GM12878 (cell line): ENCODE measurements at regions not wholly inside any gene's neighbourhood (a gene's known extent, or its start where the extent isn't known, plus 50 kb on each side); places are given as distances from the start of the nearest gene placed in this dataset.

ENCODE experiments used
- ATAC-seq: fragments of 200-7000 bp; cut with Tn5 transposase; 3 replicates; pipeline ENCODE4 v1.9.1; 2020; ENCODE audit warnings: mild to moderate bottlenecking, moderate library complexity
- BruUV-seq: library from RNA; stranded (reverse); fragments of 400-500 nt; replicated peaks from 2 replicates; lab custom pipeline; 2021; lab: Mats Ljungman, UMichigan
- CTCF ChIA-PET: fragments of 300-600 bp; sonication (Branson Sonifier 250); formaldehyde crosslinking; extraction: SDS; loops from one replicate; lab custom pipeline; 2021; ENCODE audit warnings: inconsistent platforms; lab: Yijun Ruan, JAX
- POLR2A ChIA-PET: fragments of 350-600 bp; formaldehyde crosslinking; extraction: SDS; loops from one replicate; lab custom pipeline; 2021; ENCODE audit warnings: inconsistent platforms; lab: Charles Lee
- RAD21 ChIA-PET: fragments of 300-600 bp; sonication (Branson Sonifier 250); formaldehyde crosslinking; loops from one replicate; lab custom pipeline; 2023; ENCODE audit warnings: antibody characterized with exemption; ENCODE audit not compliant: unreplicated experiment; lab: Charles Lee
- SMC1A ChIA-PET: fragments of 300-600 bp; sonication (Branson Sonifier 250); formaldehyde crosslinking; loops from one replicate; lab custom pipeline; 2023; ENCODE audit not compliant: unreplicated experiment, uncharacterized antibody; lab: Charles Lee
- DNase-seq: peaks from one replicate; pipeline ENCODE4 v3.0.0-alpha.2; 2011; ENCODE audit warnings: low read depth, low spot score
- FAIRE-seq: peaks from 3 replicates; lab custom pipeline; 2011; peaks lifted over from hg19 to GRCh38; lab: Jason Lieb, UNC
- H2AFZ ChIP-seq: 2 replicates; pipeline ENCODE4 v1.6.0; 2011; ENCODE audit warnings: low read depth, low read length, control low read depth; ENCODE audit not compliant: control insufficient read depth
- H3K27ac ChIP-seq: 2 replicates; pipeline ENCODE4 v1.5.1; 2011; ENCODE audit warnings: control low read depth; ENCODE audit not compliant: control insufficient read depth, insufficient read depth
- H3K27me3 ChIP-seq, 2 experiments: replicated peaks in 1 of 2; 2 replicates each; pipeline versions ENCODE4 v1.6.0 to v1.6.1; 2011; ENCODE audit warnings: low read length in 1 of 2; ENCODE audit not compliant: control insufficient read depth in 2 of 2, insufficient read depth in 2 of 2
- H3K36me3 ChIP-seq, 2 experiments: 2 replicates each; pipeline ENCODE4 v1.5.1; 2011; ENCODE audit warnings: low read length in 1 of 2; ENCODE audit not compliant: control insufficient read depth in 2 of 2, insufficient read depth in 2 of 2
- H3K4me1 ChIP-seq: 2 replicates; pipeline ENCODE4 v1.6.1; 2011; ENCODE audit warnings: mild to moderate bottlenecking, low read length, moderate library complexity, mixed read lengths; ENCODE audit not compliant: control insufficient read depth, insufficient read depth
- H3K4me2 ChIP-seq: 2 replicates; pipeline ENCODE4 v1.6.0; 2011; ENCODE audit warnings: control low read depth; ENCODE audit not compliant: control insufficient read depth, insufficient read depth
- H3K4me3 ChIP-seq: fragments of 200-600 bp; sonication (generic); 2 replicates; pipeline ENCODE4 v1.5.1; 2016
- H3K79me2 ChIP-seq: 2 replicates; pipeline ENCODE4 v1.6.0; 2011; ENCODE audit warnings: low read length; ENCODE audit not compliant: control insufficient read depth, insufficient read depth
- H3K9ac ChIP-seq: 2 replicates; pipeline ENCODE4 v1.8.0; 2011; ENCODE audit warnings: low read length, control low read depth, mixed read lengths; ENCODE audit not compliant: control insufficient read depth, insufficient read depth
- H3K9me3 ChIP-seq: replicated peaks from 3 replicates; pipeline ENCODE4 v1.5.1; 2011; ENCODE audit warnings: mild to moderate bottlenecking, low read length; ENCODE audit not compliant: control insufficient read depth, insufficient read depth
- H4K20me1 ChIP-seq: 2 replicates; pipeline ENCODE4 v1.6.0; 2011; ENCODE audit not compliant: control insufficient read depth, insufficient read depth
- CEBPB ChIP-seq, 2 experiments: fragments of 150-350 bp in 1 of 2; IDR thresholded peaks; 2 replicates each; pipeline ENCODE4 v1.6.1; 2012 to 2014; ENCODE audit warnings: low read depth in 2 of 2, low read length in 2 of 2, borderline replicate concordance in 1 of 2, inconsistent platforms in 1 of 2
- EGR1 ChIP-seq, 2 experiments: IDR thresholded peaks; 1 replicate in 1 of 2; 2 replicates in 1 of 2; pipeline ENCODE4 v1.6.1; 2011 to 2012; ENCODE audit warnings: low read depth in 2 of 2, low read length in 2 of 2, borderline replicate concordance in 1 of 2, mild to moderate bottlenecking in 1 of 2, moderate library complexity in 1 of 2
- FOXM1 ChIP-seq: IDR thresholded peaks from 2 replicates; pipeline ENCODE4 v1.6.1; 2012; ENCODE audit warnings: low read depth, mild to moderate bottlenecking, inconsistent platforms, low read length, moderate library complexity
- GATAD2B ChIP-seq: fragments of 450-650 bp; conservative IDR thresholded peaks from 2 replicates; pipeline ENCODE4 v1.6.1; 2017; ENCODE audit warnings: low read depth, mild to moderate bottlenecking, moderate library complexity
- LARP7 ChIP-seq: fragments of 450-650 bp; IDR thresholded peaks from 2 replicates; pipeline ENCODE4 v1.6.1; 2017; ENCODE audit warnings: mild to moderate bottlenecking
- NFYB ChIP-seq: IDR thresholded peaks from 2 replicates; pipeline ENCODE4 v1.6.1; 2011; ENCODE audit warnings: low read depth, mild to moderate bottlenecking, low read length, improper control_type of control experiment, moderate library complexity; ENCODE audit not compliant: insufficient read depth
- RAD21 ChIP-seq: IDR thresholded peaks from 2 replicates; pipeline ENCODE4 v1.6.1; 2011; ENCODE audit warnings: mild to moderate bottlenecking, low read depth, low read length, moderate library complexity; ENCODE audit not compliant: insufficient read depth
- RB1 ChIP-seq: fragments of 450-650 bp; formaldehyde crosslinking; IDR thresholded peaks from 2 replicates; pipeline ENCODE4 v1.6.1; 2017; ENCODE audit warnings: mild to moderate bottlenecking, borderline replicate concordance
- STAT3 ChIP-seq: IDR thresholded peaks from 2 replicates; pipeline ENCODE4 v1.6.1; 2011; ENCODE audit warnings: low read depth, low read length, improper control_type of control experiment
- TCF3 ChIP-seq: IDR thresholded peaks from 2 replicates; pipeline ENCODE4 v1.6.1; 2012; ENCODE audit warnings: low read depth, mild to moderate bottlenecking, low read length, borderline replicate concordance; ENCODE audit not compliant: insufficient read depth
- ZNF384 ChIP-seq: IDR thresholded peaks from 2 replicates; pipeline ENCODE4 v1.6.1; 2012; ENCODE audit warnings: low read depth, mild to moderate bottlenecking, low read length, improper control_type of control experiment, borderline replicate concordance
- WGBS: methylation state at CpG from one replicate; pipeline ENCODE4 v1.1.6; 2016; ENCODE audit warnings: low lambda C conversion rate; ENCODE audit not compliant: insufficient replicate concordance, insufficient coverage; ENCODE audit errors: missing lambda C conversion rate; 5-methylcytosine and 5-hydroxymethylcytosine counted together
- in situ Hi-C: fragments of 300-500 bp; cut with MboI; formaldehyde crosslinking; loops from 9 replicates; pipeline ENCODE4 v1.14.3; 2018; ENCODE audit warnings: mixed read lengths
- intact Hi-C: fragments of 100-400 bp; cut with micrococcal nuclease; formaldehyde crosslinking; loops from one replicate; pipeline ENCODE4 v1.14.2; 2022; ENCODE audit not compliant: unreplicated experiment

DNA sequence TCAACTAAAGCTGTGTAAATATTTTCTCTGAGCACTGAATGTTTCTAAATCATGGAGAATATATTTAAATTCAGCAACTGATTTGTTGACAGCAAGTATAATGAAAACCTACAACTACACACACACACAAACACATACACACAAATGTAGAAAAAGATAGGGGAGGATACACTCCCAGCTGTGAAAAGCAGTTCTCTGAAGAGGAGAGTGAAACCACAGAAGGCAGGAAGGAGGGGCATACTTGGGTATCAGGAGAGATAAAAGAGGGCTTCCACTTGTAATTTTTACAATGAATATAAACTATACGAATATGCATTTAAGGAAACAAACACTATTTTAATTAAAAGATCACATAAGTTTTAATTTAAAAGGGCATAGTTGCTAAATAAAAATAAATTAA, 227.8 kb upstream of the SLC24A2 start:
- in situ Hi-C loops (no loop called here), intact Hi-C loops (no loop called here)
- ChIA-PET CTCF (no interaction called here), RAD21 (no interaction called here), POLR2A (no interaction called here), SMC1A (no interaction called here)
- TF ChIP-seq TCF3 (no peak), ZNF384 (no peak), RB1 (no peak), EGR1 (IDR thresholded peaks at IDR 0.05; ENCODE audit: borderline replicate concordance in 1 of 2, low read depth in 2 of 2, low read length in 2 of 2) (no peak), LARP7 (no peak), FOXM1 (no peak), NFYB (no peak), GATAD2B (no peak), STAT3 (no peak), RAD21 (no peak), CEBPB (IDR thresholded peaks at IDR 0.05; ENCODE audit: borderline replicate concordance in 1 of 2, low read depth in 2 of 2, low read length in 2 of 2) (no peak)
- Histone ChIP-seq H3K9ac (no peak overlapping the region), H3K9me3 (no peaks in the 10 kb centered on the region), H3K4me3 (no peak overlapping the region), H3K36me3 (no peaks in the 10 kb centered on the region), H3K79me2 (no peaks in the 10 kb centered on the region), H3K4me1 (no peaks in the 10 kb centered on the region), H3K27me3 (no peaks in the 10 kb centered on the region), H2AFZ (no peak overlapping the region), H3K27ac (no peak overlapping the region), H3K4me2 (no peak overlapping the region), H4K20me1 (no peaks in the 10 kb centered on the region)
- ATAC-seq (no peak), FAIRE-seq (no peak), DNase-seq (no peak)
- WGBS: 53% methylated on average over 1 of the region's 1 CpG
- no TSS peak for BruUV-seq
